ENCODE measurements at regions not wholly inside any gene's neighbourhood (a gene's known extent, or its start where the extent isn't known, plus 50 kb on each side); places are given as distances from the start of the nearest gene placed in this dataset.

DNA sequence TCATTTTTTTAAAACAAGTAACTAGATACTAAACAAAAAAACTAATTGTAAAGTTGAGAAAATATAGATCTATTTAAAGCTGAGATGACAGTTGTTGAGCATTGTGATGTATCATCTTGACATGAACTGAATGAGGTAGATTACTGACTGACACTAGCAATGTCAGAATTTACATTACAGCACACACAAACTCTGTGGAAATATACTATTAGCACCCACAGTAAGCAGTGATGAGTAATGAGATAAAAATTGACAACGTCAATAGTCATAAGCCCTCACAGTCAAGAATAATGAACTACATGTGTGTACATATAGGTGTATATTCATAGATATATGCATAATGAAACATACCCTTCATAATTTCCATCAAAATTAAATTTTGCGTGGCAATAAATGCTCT is 368.4 kb downstream of the TFEC start:
- TF ChIP-seq, protein P1, sequence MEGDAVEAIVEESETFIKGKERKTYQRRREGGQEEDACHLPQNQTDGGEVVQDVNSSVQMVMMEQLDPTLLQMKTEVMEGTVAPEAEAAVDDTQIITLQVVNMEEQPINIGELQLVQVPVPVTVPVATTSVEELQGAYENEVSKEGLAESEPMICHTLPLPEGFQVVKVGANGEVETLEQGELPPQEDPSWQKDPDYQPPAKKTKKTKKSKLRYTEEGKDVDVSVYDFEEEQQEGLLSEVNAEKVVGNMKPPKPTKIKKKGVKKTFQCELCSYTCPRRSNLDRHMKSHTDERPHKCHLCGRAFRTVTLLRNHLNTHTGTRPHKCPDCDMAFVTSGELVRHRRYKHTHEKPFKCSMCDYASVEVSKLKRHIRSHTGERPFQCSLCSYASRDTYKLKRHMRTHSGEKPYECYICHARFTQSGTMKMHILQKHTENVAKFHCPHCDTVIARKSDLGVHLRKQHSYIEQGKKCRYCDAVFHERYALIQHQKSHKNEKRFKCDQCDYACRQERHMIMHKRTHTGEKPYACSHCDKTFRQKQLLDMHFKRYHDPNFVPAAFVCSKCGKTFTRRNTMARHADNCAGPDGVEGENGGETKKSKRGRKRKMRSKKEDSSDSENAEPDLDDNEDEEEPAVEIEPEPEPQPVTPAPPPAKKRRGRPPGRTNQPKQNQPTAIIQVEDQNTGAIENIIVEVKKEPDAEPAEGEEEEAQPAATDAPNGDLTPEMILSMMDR (IDR thresholded peaks at IDR 0.05) = no peak
- TF ChIP-seq POLR2AphosphoS5 (IDR thresholded peaks at IDR 0.05) (no peak), EP300 (IDR thresholded peaks at IDR 0.05) (no peak)
